C4-2B (cell line): ENCODE measurements at regions not wholly inside any gene's neighbourhood (a gene's known extent, or its start where the extent isn't known, plus 50 kb on each side); places are given as distances from the start of the nearest gene placed in this dataset.

Experiments used
- H3K27ac ChIP-seq: fragments of 450-650 bp; 2 replicates; pipeline ENCODE4 v1.5.1; 2017
- ZFX ChIP-seq: fragments of 450-650 bp; IDR thresholded peaks from 2 replicates; pipeline ENCODE4 v1.6.1; 2017
- TF ChIP-seq, protein P1 (sequence below): fragments of 450-650 bp; conservative IDR thresholded peaks from 2 replicates; pipeline ENCODE4 v1.5.1; 2017; ENCODE audit warnings: mild to moderate bottlenecking

DNA sequence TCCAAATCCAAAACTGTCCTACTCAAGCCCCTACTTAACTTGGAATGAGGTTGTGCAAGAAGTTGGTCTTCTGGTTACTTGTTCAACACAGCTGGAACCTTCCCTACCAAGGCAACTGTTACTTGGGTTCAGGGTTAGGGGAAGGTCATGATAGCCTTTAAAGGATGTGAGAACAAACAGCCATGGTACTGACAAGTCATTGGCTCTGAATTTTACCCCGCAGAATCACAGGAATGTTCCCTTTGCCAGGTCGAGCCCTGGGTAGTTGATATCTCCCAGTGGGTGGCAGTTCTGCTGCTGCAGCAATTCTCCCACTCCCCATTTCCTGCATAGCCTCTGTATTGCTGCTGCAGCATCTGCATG, 396.1 kb upstream of the MPDZ start:
- no peak for TF ChIP-seq ZFX
- TF ChIP-seq, protein P1, sequence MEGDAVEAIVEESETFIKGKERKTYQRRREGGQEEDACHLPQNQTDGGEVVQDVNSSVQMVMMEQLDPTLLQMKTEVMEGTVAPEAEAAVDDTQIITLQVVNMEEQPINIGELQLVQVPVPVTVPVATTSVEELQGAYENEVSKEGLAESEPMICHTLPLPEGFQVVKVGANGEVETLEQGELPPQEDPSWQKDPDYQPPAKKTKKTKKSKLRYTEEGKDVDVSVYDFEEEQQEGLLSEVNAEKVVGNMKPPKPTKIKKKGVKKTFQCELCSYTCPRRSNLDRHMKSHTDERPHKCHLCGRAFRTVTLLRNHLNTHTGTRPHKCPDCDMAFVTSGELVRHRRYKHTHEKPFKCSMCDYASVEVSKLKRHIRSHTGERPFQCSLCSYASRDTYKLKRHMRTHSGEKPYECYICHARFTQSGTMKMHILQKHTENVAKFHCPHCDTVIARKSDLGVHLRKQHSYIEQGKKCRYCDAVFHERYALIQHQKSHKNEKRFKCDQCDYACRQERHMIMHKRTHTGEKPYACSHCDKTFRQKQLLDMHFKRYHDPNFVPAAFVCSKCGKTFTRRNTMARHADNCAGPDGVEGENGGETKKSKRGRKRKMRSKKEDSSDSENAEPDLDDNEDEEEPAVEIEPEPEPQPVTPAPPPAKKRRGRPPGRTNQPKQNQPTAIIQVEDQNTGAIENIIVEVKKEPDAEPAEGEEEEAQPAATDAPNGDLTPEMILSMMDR: no peak

DNA sequence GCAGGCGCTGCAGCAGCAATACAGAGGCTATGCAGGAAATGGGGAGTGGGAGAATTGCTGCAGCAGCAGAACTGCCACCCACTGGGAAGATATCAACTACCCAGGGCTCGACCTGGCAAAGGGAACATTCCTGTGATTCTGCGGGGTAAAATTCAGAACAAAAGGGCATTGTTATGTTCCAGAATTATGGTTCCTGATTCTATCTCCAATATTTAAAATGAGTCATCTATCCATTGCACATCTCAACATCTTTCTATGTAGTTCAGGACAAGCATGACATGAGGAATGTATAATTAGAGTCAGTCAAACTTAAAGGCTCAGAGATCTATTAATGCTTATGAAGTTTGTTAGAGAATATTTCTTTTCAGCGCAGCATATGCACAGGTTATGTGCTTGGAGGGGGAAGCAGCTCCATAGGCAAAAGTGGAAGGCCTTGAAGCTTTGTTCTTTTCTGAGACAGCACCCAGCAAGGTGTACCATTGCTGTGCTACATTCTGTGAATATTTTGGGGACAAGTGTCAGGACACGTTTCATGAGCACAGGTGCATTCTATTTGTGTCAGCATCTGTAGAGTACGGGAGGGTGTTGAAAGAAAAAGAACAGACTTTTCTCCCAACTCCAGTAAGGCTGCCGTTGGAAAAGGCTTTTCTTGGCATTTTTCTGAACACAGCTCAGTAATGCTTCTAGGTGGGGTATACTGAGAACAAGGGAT, 395.6 kb upstream of the MPDZ start:
- no peak overlapping the region for H3K27ac ChIP-seq
- TF ChIP-seq, protein P1: no peak
- TF ChIP-seq ZFX: no peak

More for the DNA sequence above, 396.1 kb upstream of the MPDZ start:
- H3K27ac ChIP-seq: no peak overlapping the region

- no peak for TF ChIP-seq ZFX
- TF ChIP-seq, protein P1: no peak
- H3K27ac ChIP-seq: no peak overlapping the region
Observed at GRCh38 chr9:13673348-13673747, 393.9 kb upstream of the MPDZ start.

DNA sequence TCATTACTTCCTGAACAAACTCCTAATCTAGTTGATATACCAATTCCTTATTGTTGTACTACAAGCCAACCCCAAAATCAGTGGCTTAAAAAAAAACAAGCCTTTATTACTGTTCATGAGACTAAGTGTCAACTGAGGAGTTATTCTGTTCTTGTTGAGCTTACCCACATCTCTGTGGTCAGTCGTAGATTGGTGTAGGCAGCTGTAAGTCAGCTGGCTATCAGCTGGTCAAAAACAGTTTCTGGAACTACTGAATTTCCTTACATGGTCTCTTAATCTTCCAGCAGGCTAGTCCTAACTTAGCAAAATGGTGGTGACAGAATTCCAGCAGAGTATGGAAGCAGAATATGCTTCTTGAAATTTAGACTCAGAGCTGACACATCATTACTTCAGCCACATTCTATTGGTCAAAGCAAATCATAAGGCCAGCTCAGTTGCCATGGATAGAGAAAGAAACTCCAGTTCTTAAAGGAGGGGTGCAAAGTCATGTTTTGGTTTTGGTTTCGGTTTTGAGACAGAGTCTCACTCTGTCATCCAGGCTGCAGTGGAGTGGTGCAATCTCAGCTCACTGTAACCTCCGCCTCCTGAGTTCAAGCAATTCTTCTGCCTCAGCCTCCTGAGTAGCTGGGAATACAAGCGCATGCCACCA, 386.1 kb upstream of the MPDZ start:
- H3K27ac ChIP-seq: no peak overlapping the region
- no peak for TF ChIP-seq ZFX
- TF ChIP-seq, protein P1: no peak

- no peak overlapping the region for H3K27ac ChIP-seq
- no peak for TF ChIP-seq ZFX
- TF ChIP-seq, protein P1: no peak
Observed at GRCh38 chr9:13661014-13661413, 381.5 kb upstream of the MPDZ start.

DNA sequence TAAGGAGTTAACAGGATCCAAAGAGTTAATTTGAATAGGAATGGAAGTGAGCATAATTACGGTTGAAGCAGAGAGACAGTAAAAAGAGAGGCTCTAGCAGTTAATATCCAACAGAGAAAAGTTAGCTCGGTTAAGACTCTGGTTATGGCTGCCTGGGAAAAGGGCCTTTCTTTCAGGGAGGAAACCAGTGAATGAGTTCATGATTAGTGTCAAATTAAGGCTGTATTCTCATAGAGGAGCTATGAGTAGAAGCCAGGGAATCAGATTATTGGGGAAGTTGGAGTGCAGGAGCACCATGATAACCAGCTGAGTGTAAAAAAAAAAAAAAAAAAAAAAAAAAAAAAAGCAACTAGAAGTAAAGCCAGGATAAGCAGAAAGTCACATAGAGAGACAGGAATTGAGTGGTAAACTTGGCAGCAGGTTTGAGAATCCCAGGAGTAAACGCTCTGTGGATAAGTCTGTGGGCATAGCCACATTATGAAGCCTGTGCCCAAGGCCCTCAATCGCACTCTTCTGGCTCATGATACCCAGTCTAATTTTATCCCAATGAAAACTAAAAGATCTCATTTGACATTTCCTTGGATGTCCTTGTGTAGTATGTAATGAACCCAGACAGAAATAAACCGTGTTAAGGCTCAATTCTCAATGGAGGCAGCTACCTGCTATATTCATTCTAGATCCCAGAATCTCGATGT, 372.6 kb upstream of the MPDZ start:
- TF ChIP-seq, protein P1: no peak
- no peak for TF ChIP-seq ZFX
- no peak overlapping the region for H3K27ac ChIP-seq

DNA sequence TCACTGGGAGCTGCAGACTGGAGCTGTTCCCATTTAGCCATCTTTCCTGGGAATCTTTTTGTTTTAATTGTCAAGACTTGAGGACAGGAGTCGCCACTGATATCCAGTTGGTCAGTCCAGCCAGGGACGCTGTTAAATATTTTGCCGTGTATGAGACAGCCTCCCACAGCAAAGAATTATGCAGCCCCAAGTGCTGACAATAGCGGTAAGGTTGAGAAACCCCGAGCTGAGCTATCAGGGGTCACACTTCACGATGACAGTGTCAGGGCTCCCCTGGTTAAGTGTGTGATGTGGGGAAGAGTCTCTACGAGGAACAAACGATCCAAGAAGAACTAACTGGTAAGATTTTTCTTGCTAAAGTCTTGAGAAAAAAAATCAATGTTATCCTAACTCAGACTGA, 372.0 kb upstream of the MPDZ start:
- H3K27ac ChIP-seq: no peak overlapping the region
- no peak for TF ChIP-seq ZFX
- TF ChIP-seq, protein P1: no peak
